Gastrocnemius medialis (tissue), 4 donors: ENCODE measurements at regions not wholly inside any gene's neighbourhood (a gene's known extent, or its start where the extent isn't known, plus 50 kb on each side); places are given as distances from the start of the nearest gene placed in this dataset.

Experiments
- CTCF ChIP-seq, 5 experiments: fragments of 450-650 bp in 3 of 5; fragments of 200-600 bp in 2 of 5; sonication (generic) in 2 of 5; IDR thresholded peaks in 4 of 5; conservative IDR thresholded peaks in 1 of 5; 1 replicate in 4 of 5; 2 replicates in 1 of 5; pipeline ENCODE4 v1.5.1; 2016 to 2019; ENCODE audit warnings: antibody characterized with exemption in 5 of 5, mild to moderate bottlenecking in 3 of 5, moderate library complexity in 3 of 5
- POLR2A ChIP-seq, 2 donors: fragments of 450-650 bp; IDR thresholded peaks; one replicate each; pipeline ENCODE4 v1.6.1; 2017; ENCODE audit warnings: antibody characterized with exemption in 2 of 2, mild to moderate bottlenecking in 2 of 2, moderate library complexity in 2 of 2

- TF ChIP-seq CTCF (IDR thresholded peaks at IDR 0.05 in 4 of 5, conservative IDR thresholded peaks at IDR 0.05 in 1 of 5): no peak
- no peak for TF ChIP-seq POLR2A (IDR thresholded peaks at IDR 0.05)
Measured at GRCh38 chr6:50939931-50940330, 121.3 kb downstream of the TFAP2B start.
